K562 (cell line): ENCODE measurements at regions not wholly inside any gene's neighbourhood (a gene's known extent, or its start where the extent isn't known, plus 50 kb on each side); places are given as distances from the start of the nearest gene placed in this dataset.
A peak's percentile ranks its signal among the peaks of the same experiment; 100 is the strongest.

ENCODE experiments used
- ATAC-seq: fragments of 200-7000 bp; cut with Tn5 transposase; 3 replicates; pipeline ENCODE4 v1.9.1; 2020; ENCODE audit warnings: moderate library complexity
- BruUV-seq: library from RNA; stranded (reverse); fragments of 400-500 nt; replicated peaks from 2 replicates; lab custom pipeline; 2021; lab: Mats Ljungman, UMichigan
- CTCF ChIA-PET: fragments of 300-600 bp; formaldehyde crosslinking; extraction: SDS; loops from one replicate; lab custom pipeline; 2021; ENCODE audit warnings: low intra/inter-chr PET ratio; lab: Yijun Ruan, JAX
- POLR2A ChIA-PET: fragments of 300-600, 350-650 bp; sonication (Branson Sonifier 250); formaldehyde crosslinking; extraction: SDS; loops from one replicate; lab custom pipeline; 2021; ENCODE audit warnings: antibody characterized with exemption, inconsistent platforms; lab: Yijun Ruan, JAX
- DNase-seq, 4 experiments: peaks; one replicate each; pipeline versions ENCODE4 v3.0.0 to v3.0.0-alpha.2; 2011 to 2018; ENCODE audit warnings: low spot score in 3 of 4, mixed read lengths in 3 of 4; ENCODE audit errors: extremely low read depth in 1 of 4
- FAIRE-seq: peaks from 2 replicates; lab custom pipeline; 2011; peaks lifted over from hg19 to GRCh38; lab: Jason Lieb, UNC
- H2AFZ ChIP-seq: 2 replicates; pipeline ENCODE4 v1.6.0; 2011; ENCODE audit warnings: low read depth, low read length, control low read depth, inconsistent platforms
- H3K27ac ChIP-seq: fragments of 200-600 bp; 3 replicates; pipeline ENCODE4 v1.8.0; 2011; ENCODE audit warnings: low read depth, mild to moderate bottlenecking, control low read depth, inconsistent platforms, low read length, moderate library complexity, mixed read lengths; ENCODE audit errors: extremely low read depth
- H3K27me3 ChIP-seq, 2 experiments: fragments of 300-600 bp in 1 of 2; 2 replicates in 1 of 2; 3 replicates in 1 of 2; pipeline versions ENCODE4 v1.6.0 to v1.8.0; 2011; ENCODE audit warnings: inconsistent platforms in 2 of 2, low read length in 2 of 2, mild to moderate bottlenecking in 1 of 2, mixed read lengths in 1 of 2, moderate library complexity in 1 of 2; ENCODE audit not compliant: control insufficient read depth in 2 of 2, insufficient read depth in 2 of 2
- H3K36me3 ChIP-seq: fragments of 300-600 bp; 3 replicates; pipeline ENCODE4 v1.8.0; 2011; ENCODE audit warnings: mild to moderate bottlenecking, low read length, inconsistent platforms; ENCODE audit not compliant: control insufficient read depth, insufficient read depth
- H3K4me1 ChIP-seq, 2 experiments: fragments of 200-600 bp in 1 of 2; replicated peaks in 1 of 2; 2 replicates in 1 of 2; 3 replicates in 1 of 2; pipeline versions ENCODE4 v1.5.1 to v1.8.0; 2011; ENCODE audit warnings: inconsistent platforms in 2 of 2, low read length in 2 of 2, mild to moderate bottlenecking in 1 of 2, mixed read lengths in 1 of 2, moderate library complexity in 1 of 2; ENCODE audit not compliant: control insufficient read depth in 2 of 2, insufficient read depth in 2 of 2
- H3K4me2 ChIP-seq: 2 replicates; pipeline ENCODE4 v1.6.1; 2011; ENCODE audit warnings: low read length, control low read depth, inconsistent platforms, mixed read lengths; ENCODE audit not compliant: insufficient read depth
- H3K4me3 ChIP-seq: fragments of 200-600 bp; sonication (generic), shearing (Covaris generic); 2 replicates; pipeline ENCODE4 v1.5.1; 2016; ENCODE audit warnings: control low read depth, inconsistent platforms
- H3K79me2 ChIP-seq: fragments of 200-600 bp; 3 replicates; pipeline ENCODE4 v1.8.0; 2011; ENCODE audit warnings: low read length, inconsistent platforms; ENCODE audit not compliant: control insufficient read depth, insufficient read depth
- H3K9ac ChIP-seq, 2 experiments: 2 replicates each; pipeline versions ENCODE4 v1.6.0 to v1.6.1; 2011; ENCODE audit warnings: low read depth in 2 of 2, low read length in 2 of 2, control low read depth in 1 of 2, inconsistent platforms in 1 of 2, mild to moderate bottlenecking in 1 of 2, mixed read lengths in 1 of 2; ENCODE audit not compliant: insufficient read depth in 1 of 2
- H3K9me1 ChIP-seq: one replicate; pipeline ENCODE4 v1.6.0; 2011; ENCODE audit warnings: inconsistent platforms, mild to moderate bottlenecking, low read length, moderate library complexity; ENCODE audit not compliant: control insufficient read depth, insufficient read depth
- H3K9me3 ChIP-seq: replicated peaks from 2 replicates; pipeline ENCODE4 v1.5.1; 2011; ENCODE audit warnings: low read depth, low read length, inconsistent platforms; ENCODE audit not compliant: control insufficient read depth, insufficient read depth
- H4K20me1 ChIP-seq: replicated peaks from 2 replicates; pipeline ENCODE4 v1.6.1; 2011; ENCODE audit warnings: low read length, inconsistent platforms, mixed read lengths; ENCODE audit not compliant: control insufficient read depth, insufficient read depth
- CXXC5 ChIP-seq: fragments of 250-450 bp; sonication (Bioruptor Pico); IDR thresholded peaks from 2 replicates; pipeline ENCODE4 v1.8.0; 2022; ENCODE audit warnings: inconsistent platforms, mild to moderate bottlenecking, moderate library complexity
- HDAC3 ChIP-seq: fragments of 450-650 bp; IDR thresholded peaks from 2 replicates; pipeline ENCODE4 v1.6.1; 2018; ENCODE audit warnings: borderline replicate concordance, mild to moderate bottlenecking, moderate library complexity; ENCODE audit not compliant: partially characterized antibody
- HIVEP1 ChIP-seq: fragments of 250-450 bp; sonication (Bioruptor Pico); IDR thresholded peaks from 2 replicates; pipeline ENCODE4 v1.4.0; 2020; ENCODE audit warnings: mild to moderate bottlenecking
- RBM22 ChIP-seq: fragments of 200-400 bp; formaldehyde crosslinking; IDR thresholded peaks from 2 replicates; pipeline ENCODE4 v1.6.1; 2018; ENCODE audit warnings: low read length, low read depth; ENCODE audit not compliant: poor library complexity, severe bottlenecking
- STAT5A ChIP-seq: IDR thresholded peaks from 2 replicates; pipeline ENCODE4 v1.6.1; 2012; ENCODE audit warnings: low read length, inconsistent platforms, borderline replicate concordance
- WGBS: fragments of 100-300 bp; shearing (Covaris generic); methylation state at CpG from one replicate; pipeline ENCODE4 v1.1.6; 2016; ENCODE audit warnings: low coverage, mixed read lengths; ENCODE audit not compliant: insufficient coverage; ENCODE audit errors: missing lambda C conversion rate; 5-methylcytosine and 5-hydroxymethylcytosine counted together
- in situ Hi-C: fragments of 300-500 bp; cut with MboI; formaldehyde crosslinking; loops from 4 replicates; pipeline ENCODE4 v1.15.0; 2018; ENCODE audit warnings: inconsistent platforms, mixed read lengths
- intact Hi-C: fragments of 100-400 bp; cut with micrococcal nuclease; formaldehyde crosslinking; loops from 2 replicates; pipeline ENCODE4 v1.14.2; 2022
- TF ChIP-seq, protein P1 (sequence below): sonication (generic); formaldehyde crosslinking; IDR thresholded peaks from 2 replicates; pipeline ENCODE4 v1.5.0; 2020; ENCODE audit warnings: missing genetic modification reagents
- TF ChIP-seq, protein P2 (sequence below), 3 experiments: IDR thresholded peaks in 2 of 3; conservative IDR thresholded peaks in 1 of 3; 2 replicates each; pipeline ENCODE4 v1.5.1; 2011 to 2012; ENCODE audit warnings: low read length in 3 of 3, mild to moderate bottlenecking in 3 of 3, control low read depth in 2 of 3, improper control_type of control experiment in 1 of 3, inconsistent platforms in 1 of 3, low read depth in 1 of 3, mixed read lengths in 1 of 3, moderate library complexity in 1 of 3; ENCODE audit not compliant: insufficient read depth in 2 of 3
- TF ChIP-seq, protein P3 (sequence below): fragments of 450-650 bp; formaldehyde crosslinking; IDR thresholded peaks from 2 replicates; pipeline ENCODE4 v1.4.0; 2020; ENCODE audit warnings: mild to moderate bottlenecking, mixed read lengths
- TF ChIP-seq, protein P4 (sequence below): sonication (generic); formaldehyde crosslinking; IDR thresholded peaks from 2 replicates; pipeline ENCODE4 v1.9.0; 2022; ENCODE audit warnings: mild to moderate bottlenecking, missing genetic modification reagents

DNA sequence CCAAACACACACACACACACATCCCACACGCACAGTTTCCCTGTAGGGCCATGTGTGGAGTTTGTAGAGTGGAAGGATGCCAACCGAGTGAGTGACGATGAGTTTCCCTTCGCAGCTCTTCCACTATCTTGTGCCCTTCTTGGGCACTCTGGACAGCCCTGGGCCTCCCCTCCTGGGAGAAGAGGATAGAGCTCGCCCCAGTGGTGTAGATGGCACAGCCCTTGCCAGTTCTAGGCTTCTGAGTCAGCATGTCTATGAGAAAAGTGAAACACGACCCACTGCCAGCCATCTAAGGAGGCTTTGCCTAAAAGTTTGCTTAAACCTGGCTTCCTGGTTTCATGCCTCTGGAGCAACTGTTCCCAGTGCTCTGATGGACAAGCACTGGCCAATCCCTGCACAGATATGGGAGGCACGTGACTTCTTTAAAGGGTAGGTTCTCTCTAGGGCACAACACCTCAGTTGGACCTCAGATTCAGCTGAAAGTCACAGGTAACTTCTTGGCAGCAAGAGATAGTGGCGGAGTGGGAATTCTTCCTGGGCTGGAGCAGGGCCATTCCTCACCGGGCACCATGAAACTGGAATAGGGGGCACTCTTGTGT, 195.9 kb upstream of the GALNT2 start:
- H3K9me1 ChIP-seq = no peaks in the 10 kb centered on the region
- H3K36me3 ChIP-seq = no peaks in the 10 kb centered on the region
- no peak overlapping the region for H3K9ac ChIP-seq
- WGBS = 1% methylated on average over 9 of the region's 9 CpGs
- H3K9me3 ChIP-seq = no peaks in the 10 kb centered on the region
- in situ Hi-C loops = no loop called here
- TF ChIP-seq, protein P1, sequence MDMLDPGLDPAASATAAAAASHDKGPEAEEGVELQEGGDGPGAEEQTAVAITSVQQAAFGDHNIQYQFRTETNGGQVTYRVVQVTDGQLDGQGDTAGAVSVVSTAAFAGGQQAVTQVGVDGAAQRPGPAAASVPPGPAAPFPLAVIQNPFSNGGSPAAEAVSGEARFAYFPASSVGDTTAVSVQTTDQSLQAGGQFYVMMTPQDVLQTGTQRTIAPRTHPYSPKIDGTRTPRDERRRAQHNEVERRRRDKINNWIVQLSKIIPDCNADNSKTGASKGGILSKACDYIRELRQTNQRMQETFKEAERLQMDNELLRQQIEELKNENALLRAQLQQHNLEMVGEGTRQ (CRISPR knock-in tag) = peak; percentile 54; the same call in 1 of the 2 replicates
- TF ChIP-seq HIVEP1 (no peak), HDAC3 (no peak), RBM22 (no peak), STAT5A (no peak), CXXC5 (no peak)
- TF ChIP-seq, protein P2, sequence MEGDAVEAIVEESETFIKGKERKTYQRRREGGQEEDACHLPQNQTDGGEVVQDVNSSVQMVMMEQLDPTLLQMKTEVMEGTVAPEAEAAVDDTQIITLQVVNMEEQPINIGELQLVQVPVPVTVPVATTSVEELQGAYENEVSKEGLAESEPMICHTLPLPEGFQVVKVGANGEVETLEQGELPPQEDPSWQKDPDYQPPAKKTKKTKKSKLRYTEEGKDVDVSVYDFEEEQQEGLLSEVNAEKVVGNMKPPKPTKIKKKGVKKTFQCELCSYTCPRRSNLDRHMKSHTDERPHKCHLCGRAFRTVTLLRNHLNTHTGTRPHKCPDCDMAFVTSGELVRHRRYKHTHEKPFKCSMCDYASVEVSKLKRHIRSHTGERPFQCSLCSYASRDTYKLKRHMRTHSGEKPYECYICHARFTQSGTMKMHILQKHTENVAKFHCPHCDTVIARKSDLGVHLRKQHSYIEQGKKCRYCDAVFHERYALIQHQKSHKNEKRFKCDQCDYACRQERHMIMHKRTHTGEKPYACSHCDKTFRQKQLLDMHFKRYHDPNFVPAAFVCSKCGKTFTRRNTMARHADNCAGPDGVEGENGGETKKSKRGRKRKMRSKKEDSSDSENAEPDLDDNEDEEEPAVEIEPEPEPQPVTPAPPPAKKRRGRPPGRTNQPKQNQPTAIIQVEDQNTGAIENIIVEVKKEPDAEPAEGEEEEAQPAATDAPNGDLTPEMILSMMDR (IDR thresholded peaks at IDR 0.05 in 2 of 3, conservative IDR thresholded peaks at IDR 0.05 in 1 of 3; ENCODE audit: insufficient read depth in 2 of 3, low read depth in 1 of 3, low read length in 3 of 3) = no peak
- TF ChIP-seq, protein P3, sequence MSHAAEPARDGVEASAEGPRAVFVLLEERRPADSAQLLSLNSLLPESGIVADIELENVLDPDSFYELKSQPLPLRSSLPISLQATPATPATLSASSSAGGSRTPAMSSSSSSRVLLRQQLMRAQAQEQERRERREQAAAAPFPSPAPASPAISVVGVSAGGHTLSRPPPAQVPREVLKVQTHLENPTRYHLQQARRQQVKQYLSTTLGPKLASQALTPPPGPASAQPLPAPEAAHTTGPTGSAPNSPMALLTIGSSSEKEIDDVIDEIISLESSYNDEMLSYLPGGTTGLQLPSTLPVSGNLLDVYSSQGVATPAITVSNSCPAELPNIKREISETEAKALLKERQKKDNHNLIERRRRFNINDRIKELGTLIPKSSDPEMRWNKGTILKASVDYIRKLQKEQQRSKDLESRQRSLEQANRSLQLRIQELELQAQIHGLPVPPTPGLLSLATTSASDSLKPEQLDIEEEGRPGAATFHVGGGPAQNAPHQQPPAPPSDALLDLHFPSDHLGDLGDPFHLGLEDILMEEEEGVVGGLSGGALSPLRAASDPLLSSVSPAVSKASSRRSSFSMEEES (CRISPR knock-in tag) = peak; percentile 54; the same call in 1 of the 2 replicates
- TF ChIP-seq, protein P4, sequence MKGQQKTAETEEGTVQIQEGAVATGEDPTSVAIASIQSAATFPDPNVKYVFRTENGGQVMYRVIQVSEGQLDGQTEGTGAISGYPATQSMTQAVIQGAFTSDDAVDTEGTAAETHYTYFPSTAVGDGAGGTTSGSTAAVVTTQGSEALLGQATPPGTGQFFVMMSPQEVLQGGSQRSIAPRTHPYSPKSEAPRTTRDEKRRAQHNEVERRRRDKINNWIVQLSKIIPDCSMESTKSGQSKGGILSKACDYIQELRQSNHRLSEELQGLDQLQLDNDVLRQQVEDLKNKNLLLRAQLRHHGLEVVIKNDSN (CRISPR knock-in tag) = peak; percentile 37; the same call in 1 of the 2 replicates
- no TSS peak for BruUV-seq
- ATAC-seq (no peak), FAIRE-seq (no peak), DNase-seq (no peak)
- intact Hi-C loops = no loop called here
- no peak overlapping the region for H2AFZ ChIP-seq
- no peaks in the 10 kb centered on the region for H4K20me1 ChIP-seq
- no peak overlapping the region for H3K27ac ChIP-seq
- ChIA-PET CTCF (no interaction called here), POLR2A (interaction anchor here (0.7 kb wide), 2 partner anchors 15 to 30 kb away, joined by 3 read pairs; no protein-coding TSS in a partner anchor)
- H3K4me2 ChIP-seq = no peak overlapping the region
- no peak overlapping the region for H3K4me3 ChIP-seq
- peaks cover 9 to 41% of the 10 kb centered on the region in 2 experiments for H3K27me3 ChIP-seq
- no peaks in the 10 kb centered on the region for H3K79me2 ChIP-seq
- H3K4me1 ChIP-seq = peaks cover 0 to 4% of the 10 kb centered on the region in 2 experiments; a peak in 2 of 5 replicates
